H1 (cell line): ENCODE measurements at regions not wholly inside any gene's neighbourhood (a gene's known extent, or its start where the extent isn't known, plus 50 kb on each side); places are given as distances from the start of the nearest gene placed in this dataset.

ENCODE experiments used
- CTCF ChIA-PET: fragments of 300-600 bp; sonication (Branson Sonifier 250); formaldehyde crosslinking; loops from one replicate; lab custom pipeline; 2021; ENCODE audit not compliant: partially characterized antibody; lab: Charles Lee
- POLR2A ChIA-PET: fragments of 300-600 bp; sonication (Branson Sonifier 250); formaldehyde crosslinking; loops from one replicate; lab custom pipeline; 2021; ENCODE audit warnings: inconsistent platforms; ENCODE audit not compliant: partially characterized antibody; lab: Charles Lee
- DNase-seq, 2 experiments: peaks; one replicate each; pipeline versions ENCODE4 v3.0.0 to v3.0.0-alpha.2; 2010 to 2022; ENCODE audit warnings: low spot score in 2 of 2, low read depth in 1 of 2, mixed read lengths in 1 of 2
- FAIRE-seq: peaks from 2 replicates; lab custom pipeline; 2011; peaks lifted over from hg19 to GRCh38; lab: Jason Lieb, UNC
- H2AFZ ChIP-seq: 2 replicates; pipeline ENCODE4 v1.8.1; 2012; ENCODE audit warnings: low read length, inconsistent platforms
- H2AK5ac ChIP-seq: 2 replicates; pipeline ENCODE4 v1.6.1; 2013; ENCODE audit warnings: low read depth, low read length
- H2BK120ac ChIP-seq: replicated peaks from 2 replicates; pipeline ENCODE3; 2013; ENCODE audit warnings: low read depth, low read length, inconsistent platforms
- H2BK12ac ChIP-seq: 2 replicates; pipeline ENCODE4 v1.6.1; 2013; ENCODE audit warnings: low read depth, low read length
- H2BK15ac ChIP-seq: 2 replicates; pipeline ENCODE4 v1.6.1; 2013; ENCODE audit warnings: low read length
- H2BK20ac ChIP-seq: 2 replicates; pipeline ENCODE4 v1.6.1; 2013; ENCODE audit warnings: low read length
- H2BK5ac ChIP-seq: 2 replicates; pipeline ENCODE4 v1.6.1; 2013; ENCODE audit warnings: low read depth, low read length
- H3K14ac ChIP-seq: 2 replicates; pipeline ENCODE4 v1.6.1; 2013; ENCODE audit warnings: inconsistent platforms; ENCODE audit not compliant: insufficient read length
- H3K18ac ChIP-seq: 2 replicates; pipeline ENCODE4 v1.6.1; 2013; ENCODE audit warnings: low read length; ENCODE audit errors: extremely low read depth
- H3K23ac ChIP-seq: 2 replicates; pipeline ENCODE4 v1.6.1; 2013; ENCODE audit warnings: inconsistent platforms; ENCODE audit not compliant: insufficient read length
- H3K23me2 ChIP-seq: 2 replicates; pipeline ENCODE4 v1.6.1; 2013; ENCODE audit warnings: low read depth, low read length
- H3K27ac ChIP-seq: 2 replicates; pipeline ENCODE4 v1.6.1; 2011; ENCODE audit warnings: low read depth, low read length, inconsistent platforms
- H3K27me3 ChIP-seq, 4 experiments: replicated peaks in 1 of 4; 1 replicate in 1 of 4; 2 replicates in 3 of 4; pipeline versions ENCODE4 v1.6.1 to v1.8.1; 2011 to 2013; ENCODE audit warnings: low read length in 3 of 4, mild to moderate bottlenecking in 3 of 4, inconsistent platforms in 2 of 4, mixed read lengths in 2 of 4, moderate library complexity in 1 of 4; ENCODE audit not compliant: control insufficient read depth in 3 of 4, insufficient read depth in 3 of 4; ENCODE audit errors: extremely low read depth in 1 of 4
- H3K36me3 ChIP-seq, 4 experiments: 2 replicates each; pipeline versions ENCODE4 v1.6.1 to v1.8.1; 2011 to 2013; ENCODE audit warnings: mild to moderate bottlenecking in 4 of 4, low read length in 3 of 4, moderate library complexity in 2 of 4, control low read depth in 1 of 4, inconsistent platforms in 1 of 4; ENCODE audit not compliant: insufficient read depth in 4 of 4, control insufficient read depth in 2 of 4
- H3K4ac ChIP-seq: replicated peaks from 2 replicates; pipeline ENCODE3; 2013; ENCODE audit warnings: low read length, low read depth, mixed read lengths, inconsistent platforms; ENCODE audit not compliant: insufficient read length
- H3K4me1 ChIP-seq, 4 experiments: replicated peaks in 1 of 4; 1 replicate in 1 of 4; 2 replicates in 3 of 4; pipeline versions ENCODE4 v1.6.1 to v1.8.1; 2011 to 2013; ENCODE audit warnings: low read length in 3 of 4, inconsistent platforms in 2 of 4, mixed read lengths in 1 of 4; ENCODE audit not compliant: insufficient read depth in 4 of 4, control insufficient read depth in 3 of 4
- H3K4me2 ChIP-seq, 2 experiments: 2 replicates each; pipeline versions ENCODE4 v1.6.1 to v1.8.1; 2011 to 2013; ENCODE audit warnings: low read depth in 2 of 2, low read length in 2 of 2, control low read depth in 1 of 2, inconsistent platforms in 1 of 2, mild to moderate bottlenecking in 1 of 2; ENCODE audit not compliant: insufficient read depth in 1 of 2
- H3K4me3 ChIP-seq, 4 experiments: fragments of 200-600, 300-600 bp in 1 of 4; sonication (generic), shearing (Covaris generic), sonication (Bioruptor Twin) in 1 of 4; 2 replicates each; pipeline versions ENCODE4 v1.5.1 to v1.8.1; 2011 to 2016; ENCODE audit warnings: low read length in 4 of 4, low read depth in 3 of 4, control low read depth in 2 of 4, inconsistent platforms in 2 of 4, mild to moderate bottlenecking in 2 of 4, mixed read lengths in 1 of 4, moderate library complexity in 1 of 4; ENCODE audit not compliant: insufficient read depth in 2 of 4; ENCODE audit errors: extremely low read depth in 1 of 4
- H3K56ac ChIP-seq: replicated peaks from 2 replicates; pipeline ENCODE3; 2013; ENCODE audit warnings: low read depth, mild to moderate bottlenecking, mixed read lengths, low read length, inconsistent platforms; ENCODE audit not compliant: insufficient read length
- H3K79me1 ChIP-seq: 2 replicates; pipeline ENCODE4 v1.6.1; 2013; ENCODE audit warnings: low read depth, low read length, control low read depth
- H3K79me2 ChIP-seq, 2 experiments: 2 replicates each; pipeline versions ENCODE4 v1.6.1 to v1.8.1; 2012 to 2013; ENCODE audit warnings: low read length in 2 of 2, mild to moderate bottlenecking in 2 of 2, inconsistent platforms in 1 of 2; ENCODE audit not compliant: insufficient read depth in 2 of 2, control insufficient read depth in 1 of 2
- H3K9ac ChIP-seq, 4 experiments: replicated peaks in 1 of 4; 1 replicate in 1 of 4; 2 replicates in 3 of 4; pipeline versions ENCODE4 v1.6.1 to v1.8.1; 2011 to 2013; ENCODE audit warnings: low read depth in 3 of 4, low read length in 3 of 4, control low read depth in 2 of 4, mild to moderate bottlenecking in 2 of 4, moderate library complexity in 2 of 4, inconsistent platforms in 1 of 4; ENCODE audit errors: extremely low read depth in 1 of 4
- H3K9me3 ChIP-seq, 2 experiments: 2 replicates each; pipeline versions ENCODE4 v1.6.1 to v1.8.1; 2012 to 2013; ENCODE audit warnings: mild to moderate bottlenecking in 2 of 2, moderate library complexity in 2 of 2, control low read depth in 1 of 2, inconsistent platforms in 1 of 2, low read depth in 1 of 2, low read length in 1 of 2, mixed read lengths in 1 of 2; ENCODE audit not compliant: insufficient read depth in 2 of 2
- H4K20me1 ChIP-seq, 2 experiments: replicated peaks in 1 of 2; 2 replicates each; pipeline versions ENCODE3 to v1.8.1; 2011 to 2013; ENCODE audit warnings: inconsistent platforms in 2 of 2, low read length in 2 of 2, mild to moderate bottlenecking in 1 of 2; ENCODE audit not compliant: insufficient read depth in 2 of 2, control insufficient read depth in 1 of 2
- H4K5ac ChIP-seq: 2 replicates; pipeline ENCODE4 v1.6.1; 2013; ENCODE audit warnings: low read length, low read depth, mixed read lengths, inconsistent platforms; ENCODE audit not compliant: insufficient read length
- H4K8ac ChIP-seq: 2 replicates; pipeline ENCODE4 v1.8.0; 2013; ENCODE audit warnings: mild to moderate bottlenecking, moderate library complexity, low read length, inconsistent platforms; ENCODE audit not compliant: insufficient read depth; ENCODE audit errors: extremely low read depth
- H4K91ac ChIP-seq: replicated peaks from 2 replicates; pipeline ENCODE3; 2013; ENCODE audit warnings: low read length, mixed read lengths, inconsistent platforms; ENCODE audit not compliant: insufficient read length
- FOSL1 ChIP-seq: IDR thresholded peaks from 2 replicates; pipeline ENCODE4 v1.6.1; 2011; ENCODE audit warnings: mild to moderate bottlenecking, low read depth, low read length, moderate library complexity; ENCODE audit not compliant: insufficient read depth
- KDM5A ChIP-seq: fragments of 200-600 bp; IDR thresholded peaks from 2 replicates; pipeline ENCODE4 v1.7.1; 2012; ENCODE audit warnings: mild to moderate bottlenecking, low read length, inconsistent platforms, mixed read lengths
- RXRA ChIP-seq: IDR thresholded peaks from 2 replicates; pipeline ENCODE4 v1.6.1; 2011; ENCODE audit warnings: low read depth, mild to moderate bottlenecking, low read length, moderate library complexity; ENCODE audit not compliant: insufficient read depth
- SIRT6 ChIP-seq: IDR thresholded peaks from one replicate; pipeline ENCODE4 v1.7.1; 2012; ENCODE audit warnings: low read length, inconsistent platforms
- TBP ChIP-seq: IDR thresholded peaks from 2 replicates; pipeline ENCODE4 v1.6.1; 2011; ENCODE audit warnings: low read depth, low read length, improper control_type of control experiment
- WGBS, 2 experiments: shearing (Covaris generic) in 1 of 2; methylation state at CpG; one replicate each; pipeline versions ENCODE4 v1.1.6 to v1.1.7; 2013 to 2015; ENCODE audit warnings: low lambda C conversion rate in 2 of 2, mixed read lengths in 2 of 2, inconsistent platforms in 1 of 2, low coverage in 1 of 2, missing lambda C conversion rate in 1 of 2; ENCODE audit not compliant: insufficient replicate concordance in 2 of 2, insufficient coverage in 1 of 2, insufficient read length in 1 of 2; ENCODE audit errors: extremely low coverage in 1 of 2, missing lambda C conversion rate in 1 of 2; 5-methylcytosine and 5-hydroxymethylcytosine counted together
- TF ChIP-seq, protein P1 (sequence below): IDR thresholded peaks from 2 replicates; pipeline ENCODE4 v1.6.1; 2011; ENCODE audit warnings: low read length, improper control_type of control experiment

DNA sequence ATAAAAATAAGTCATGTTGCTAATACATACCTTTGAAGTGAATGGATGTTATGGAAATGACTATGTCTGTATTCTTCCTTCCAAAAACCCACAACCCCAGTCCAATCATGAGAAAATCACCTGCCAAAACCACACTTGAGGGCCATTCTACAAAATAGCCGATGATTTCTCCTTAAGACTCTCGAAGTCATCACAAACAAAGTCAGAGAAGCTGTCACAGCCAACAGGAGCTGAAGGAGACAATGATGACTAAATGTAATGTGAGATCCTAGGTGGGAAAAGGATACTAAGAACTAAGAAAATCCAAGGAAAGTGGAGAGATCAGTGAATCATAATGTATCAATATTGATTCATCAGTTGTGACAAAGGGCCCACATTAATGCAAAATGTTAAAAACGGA is 432.9 kb upstream of the DYNLRB2 start:
- Histone ChIP-seq H3K56ac (no peak overlapping the region), H3K36me3 (no peaks in the 10 kb centered on the region), H4K8ac (no peak overlapping the region), H2BK20ac (no peak overlapping the region), H3K18ac (no peak overlapping the region), H3K27me3 (no peaks in the 10 kb centered on the region), H2BK15ac (no peak overlapping the region), H3K23me2 (no peaks in the 10 kb centered on the region), H3K4me3 (no peak overlapping the region), H2AFZ (no peak overlapping the region), H3K79me1 (no peaks in the 10 kb centered on the region), H2BK5ac (no peak overlapping the region)
- DNase-seq (no peak), FAIRE-seq (no peak)
- TF ChIP-seq FOSL1 (no peak), TBP (no peak), SIRT6 (no peak), RXRA (no peak), KDM5A (no peak)
- TF ChIP-seq, protein P1, sequence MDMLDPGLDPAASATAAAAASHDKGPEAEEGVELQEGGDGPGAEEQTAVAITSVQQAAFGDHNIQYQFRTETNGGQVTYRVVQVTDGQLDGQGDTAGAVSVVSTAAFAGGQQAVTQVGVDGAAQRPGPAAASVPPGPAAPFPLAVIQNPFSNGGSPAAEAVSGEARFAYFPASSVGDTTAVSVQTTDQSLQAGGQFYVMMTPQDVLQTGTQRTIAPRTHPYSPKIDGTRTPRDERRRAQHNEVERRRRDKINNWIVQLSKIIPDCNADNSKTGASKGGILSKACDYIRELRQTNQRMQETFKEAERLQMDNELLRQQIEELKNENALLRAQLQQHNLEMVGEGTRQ, result no peak
- TF ChIP-seq, all 59 proteins: peak for 0
- Histone ChIP-seq H3K14ac (no peak overlapping the region), H3K23ac (no peak overlapping the region), H3K9ac (no peak overlapping the region), H3K27ac (no peak overlapping the region), H2AK5ac (no peak overlapping the region), H4K5ac (no peak overlapping the region), H3K79me2 (no peaks in the 10 kb centered on the region), H4K20me1 (no peaks in the 10 kb centered on the region), H3K4ac (no peak overlapping the region), H3K4me1 (peaks cover 1 to 4% (median 3%) of the 10 kb centered on the region in 4 experiments; a peak in 2 of 7 replicates), H3K9me3 (no peaks in the 10 kb centered on the region), H3K4me2 (no peak overlapping the region), H4K91ac (no peak overlapping the region), H2BK120ac (no peak overlapping the region), H2BK12ac (no peak overlapping the region)
- POLR2A ChIA-PET, result no interaction called here
- WGBS, 2 experiments, result 85% methylated on average over 3 of the region's 3 CpGs; no CpG with 5 or more reads in 1 of the 2 experiments
- CTCF ChIA-PET, result no interaction called here
